ENCODE measurements at regions not wholly inside any gene's neighbourhood (a gene's known extent, or its start where the extent isn't known, plus 50 kb on each side); places are given as distances from the start of the nearest gene placed in this dataset.

- TF ChIP-seq ZNF703 (CRISPR knock-in tag; IDR thresholded peaks at IDR 0.05; ENCODE audit: borderline replicate concordance) (no peak), ZNF180 (CRISPR knock-in tag; IDR thresholded peaks at IDR 0.05; ENCODE audit: borderline replicate concordance, low read depth) (no peak), ZBTB8A (CRISPR knock-in tag; IDR thresholded peaks at IDR 0.05; ENCODE audit: borderline replicate concordance, low read depth) (no peak), NCOA2 (CRISPR knock-in tag; IDR thresholded peaks at IDR 0.05) (no peak), ZNF746 (CRISPR knock-in tag; IDR thresholded peaks at IDR 0.05) (no peak), HOXA5 (CRISPR knock-in tag; IDR thresholded peaks at IDR 0.05) (no peak)
Measured at GRCh38 chr6:165184192-165184979, 125.0 kb downstream of the C6orf118 start (continued).

DNA sequence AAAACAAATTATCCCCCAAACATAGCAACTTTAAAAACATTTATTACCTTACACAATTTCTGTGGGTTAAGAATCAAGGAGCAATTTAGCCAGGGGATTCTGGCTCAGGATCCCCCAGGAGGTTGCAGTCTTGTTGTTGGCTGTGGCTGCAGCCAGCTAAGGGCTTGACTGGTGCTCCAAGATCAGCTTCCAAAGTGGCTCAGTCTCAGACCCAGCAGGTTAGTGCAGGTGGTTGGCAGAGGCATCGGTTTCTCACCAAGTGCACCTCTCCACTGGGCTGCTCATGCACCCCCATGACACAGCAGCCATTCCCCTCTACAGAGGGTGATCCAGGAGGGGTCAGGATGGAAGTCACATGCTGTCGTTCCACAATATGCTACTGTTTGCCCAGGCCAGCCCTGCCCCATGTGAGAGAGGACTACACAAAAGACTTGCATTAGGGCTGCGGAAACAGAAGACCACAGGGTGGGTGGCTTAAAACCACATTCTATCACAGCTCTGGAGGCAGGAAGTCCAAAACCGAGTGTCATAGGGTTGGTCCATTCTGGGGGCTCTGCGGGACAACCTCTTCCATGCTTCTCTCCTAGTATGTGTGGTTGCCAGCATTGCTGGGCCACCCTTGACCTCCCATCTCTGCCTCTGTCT lies 125.8 kb downstream of the C6orf118 start:
- H3K9me3 ChIP-seq (ENCODE audit: low read length): peaks cover 92% of the 10 kb centered on the region
- FAIRE-seq: no peak
- DNase-seq (ENCODE audit: low spot score): no peak
- no peaks in the 10 kb centered on the region for H4K20me1 ChIP-seq (ENCODE audit: insufficient read depth, low read length)
- H2AFZ ChIP-seq (ENCODE audit: low read length): no peak overlapping the region
- H3K4me2 ChIP-seq (ENCODE audit: low read depth, low read length): no peak overlapping the region
- POLR2A ChIA-PET: no interaction called here
- no peaks in the 10 kb centered on the region for H3K36me3 ChIP-seq (replicated peaks in 1 of 2; ENCODE audit: control insufficient read depth in 1 of 2, insufficient read depth in 2 of 2, low read length in 2 of 2)
- no peak overlapping the region for H3K9ac ChIP-seq (ENCODE audit: insufficient read depth, low read depth, low read length)
- H3K27ac ChIP-seq (ENCODE audit: extremely low read length, insufficient read depth, low read length): no peak overlapping the region
- no peaks in the 10 kb centered on the region for H3K4me1 ChIP-seq (ENCODE audit: insufficient read depth, low read length)
- BruUV-seq (replicated peaks): no TSS peak
- no peak for ATAC-seq
- in situ Hi-C loops (cut with HindIII; ENCODE audit: extremely low pct_ligation_motif_present, low pct_unique_long_range_greater_than_20kb) (no loop called here), intact Hi-C loops (cut with micrococcal nuclease; ENCODE audit: unreplicated experiment) (no loop called here)
- CTCF ChIA-PET (ENCODE audit: low intra/inter-chr PET ratio, low total read pairs): no interaction called here
- H3K79me2 ChIP-seq (ENCODE audit: insufficient read depth, low read length): no peaks in the 10 kb centered on the region
- H3K4me3 ChIP-seq (replicated peaks in 1 of 3; ENCODE audit: insufficient read depth in 1 of 3, low read depth in 2 of 3, low read length in 3 of 3): no peak overlapping the region
- WGBS (ENCODE audit: low lambda C conversion rate): 3% methylated on average over 5 of the region's 5 CpGs
- no peak for TF ChIP-seq KLF13 (CRISPR knock-in tag; IDR thresholded peaks at IDR 0.05)
- no peak for TF ChIP-seq TFE3 (CRISPR knock-in tag; IDR thresholded peaks at IDR 0.05)
- TF ChIP-seq NCOA2 (CRISPR knock-in tag; IDR thresholded peaks at IDR 0.05): no peak
- no peak for TF ChIP-seq FOXA3 (CRISPR knock-in tag; IDR thresholded peaks at IDR 0.05)
- TF ChIP-seq HDAC2 (CRISPR knock-in tag; IDR thresholded peaks at IDR 0.05): no peak
- no peak for TF ChIP-seq IKZF1 (IDR thresholded peaks at IDR 0.05)
- TF ChIP-seq MYC (CRISPR knock-in tag; IDR thresholded peaks at IDR 0.05; ENCODE audit: borderline replicate concordance): no peak
- TF ChIP-seq ZFP62 (CRISPR knock-in tag; IDR thresholded peaks at IDR 0.05): no peak
- TF ChIP-seq ZNF703 (CRISPR knock-in tag; IDR thresholded peaks at IDR 0.05; ENCODE audit: borderline replicate concordance): no peak
- no peak for TF ChIP-seq ZNF253 (CRISPR knock-in tag; IDR thresholded peaks at IDR 0.05; ENCODE audit: borderline replicate concordance)
- TF ChIP-seq ZSCAN21 (CRISPR knock-in tag; IDR thresholded peaks at IDR 0.05; ENCODE audit: borderline replicate concordance): no peak
- no peak for TF ChIP-seq ZNF468 (CRISPR knock-in tag; IDR thresholded peaks at IDR 0.05)
- TF ChIP-seq ZNF251 (CRISPR knock-in tag; IDR thresholded peaks at IDR 0.05): no peak
- TF ChIP-seq RCOR2 (CRISPR knock-in tag; IDR thresholded peaks at IDR 0.05): no peak
- TF ChIP-seq KMT2A (CRISPR knock-in tag; IDR thresholded peaks at IDR 0.05): no peak
- no peaks in the 10 kb centered on the region for H3K27me3 ChIP-seq (ENCODE audit: control insufficient read depth in 1 of 2, insufficient read depth in 2 of 2, low read length in 2 of 2)

Data from HepG2 (cell line).